ENCODE measurements at regions not wholly inside any gene's neighbourhood (a gene's known extent, or its start where the extent isn't known, plus 50 kb on each side); places are given as distances from the start of the nearest gene placed in this dataset.

DNA sequence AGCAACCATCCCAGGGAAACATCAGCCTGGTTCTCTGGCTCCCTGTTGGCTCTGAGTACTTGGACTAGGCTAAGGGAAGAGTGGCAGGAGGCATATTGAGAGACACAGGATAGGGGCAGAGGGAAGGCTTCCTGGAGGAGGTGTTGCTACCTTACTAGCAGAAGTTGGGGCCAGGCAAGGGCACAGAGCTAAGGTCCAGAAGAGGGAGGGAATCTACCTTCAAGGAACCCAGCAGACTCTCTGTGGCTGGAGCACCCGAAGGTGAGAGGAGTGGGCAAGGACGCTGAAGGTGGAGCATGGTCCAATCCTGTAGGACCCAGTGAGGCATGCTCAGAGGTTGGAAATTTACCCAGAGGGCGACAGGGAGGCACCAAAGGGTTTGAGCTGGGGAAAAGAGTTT is 191.9 kb downstream of the TFAP2C start:
- TF ChIP-seq, protein P1, sequence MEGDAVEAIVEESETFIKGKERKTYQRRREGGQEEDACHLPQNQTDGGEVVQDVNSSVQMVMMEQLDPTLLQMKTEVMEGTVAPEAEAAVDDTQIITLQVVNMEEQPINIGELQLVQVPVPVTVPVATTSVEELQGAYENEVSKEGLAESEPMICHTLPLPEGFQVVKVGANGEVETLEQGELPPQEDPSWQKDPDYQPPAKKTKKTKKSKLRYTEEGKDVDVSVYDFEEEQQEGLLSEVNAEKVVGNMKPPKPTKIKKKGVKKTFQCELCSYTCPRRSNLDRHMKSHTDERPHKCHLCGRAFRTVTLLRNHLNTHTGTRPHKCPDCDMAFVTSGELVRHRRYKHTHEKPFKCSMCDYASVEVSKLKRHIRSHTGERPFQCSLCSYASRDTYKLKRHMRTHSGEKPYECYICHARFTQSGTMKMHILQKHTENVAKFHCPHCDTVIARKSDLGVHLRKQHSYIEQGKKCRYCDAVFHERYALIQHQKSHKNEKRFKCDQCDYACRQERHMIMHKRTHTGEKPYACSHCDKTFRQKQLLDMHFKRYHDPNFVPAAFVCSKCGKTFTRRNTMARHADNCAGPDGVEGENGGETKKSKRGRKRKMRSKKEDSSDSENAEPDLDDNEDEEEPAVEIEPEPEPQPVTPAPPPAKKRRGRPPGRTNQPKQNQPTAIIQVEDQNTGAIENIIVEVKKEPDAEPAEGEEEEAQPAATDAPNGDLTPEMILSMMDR (IDR thresholded peaks at IDR 0.05; ENCODE audit: insufficient read depth, low read length, poor library complexity, severe bottlenecking): no peak
- no peak for DNase-seq (ENCODE audit: extremely low read depth, insufficient read length)
- H3K4me3 ChIP-seq (replicated peaks; ENCODE audit: low read depth, low read length): no peak overlapping the region
- H3K36me3 ChIP-seq (ENCODE audit: control insufficient read depth, insufficient read depth, low read length): no peaks in the 10 kb centered on the region
- H3K27me3 ChIP-seq (replicated peaks; ENCODE audit: control insufficient read depth, insufficient read depth, low read length): no peaks in the 10 kb centered on the region

DNA sequence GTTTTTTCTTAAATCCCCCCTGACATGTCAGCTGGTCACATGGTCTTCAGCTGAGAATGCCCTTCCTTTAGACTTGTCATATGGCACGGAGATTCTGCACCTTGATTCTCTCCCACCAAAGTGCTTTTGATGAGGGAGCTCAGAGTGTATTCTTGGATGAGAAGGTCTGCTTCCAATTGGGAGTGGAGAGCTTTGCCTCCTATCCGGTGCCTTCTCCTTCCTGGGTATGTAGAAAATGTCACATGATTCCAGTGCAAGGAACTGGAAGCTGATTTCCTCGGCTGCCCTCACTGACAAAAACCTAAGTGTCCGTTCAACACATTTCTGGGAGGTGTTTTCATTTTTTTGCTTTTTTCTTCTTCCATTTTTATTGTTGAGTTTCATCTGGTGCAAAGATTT is 197.2 kb downstream of the TFAP2C start:
- Histone ChIP-seq H3K36me3 (ENCODE audit: control insufficient read depth, insufficient read depth, low read length) (no peaks in the 10 kb centered on the region), H3K27me3 (replicated peaks; ENCODE audit: control insufficient read depth, insufficient read depth, low read length) (no peaks in the 10 kb centered on the region), H3K4me3 (replicated peaks; ENCODE audit: low read depth, low read length) (no peak overlapping the region)
- TF ChIP-seq, protein P1 (IDR thresholded peaks at IDR 0.05; ENCODE audit: insufficient read depth, low read length, poor library complexity, severe bottlenecking): no peak
- no peak for DNase-seq (ENCODE audit: extremely low read depth, insufficient read length)

- Histone ChIP-seq H3K36me3 (ENCODE audit: control insufficient read depth, insufficient read depth, low read length) (no peaks in the 10 kb centered on the region), H3K27me3 (replicated peaks; ENCODE audit: control insufficient read depth, insufficient read depth, low read length) (no peaks in the 10 kb centered on the region), H3K4me3 (replicated peaks; ENCODE audit: low read depth, low read length) (no peak overlapping the region)
- TF ChIP-seq, protein P1 (IDR thresholded peaks at IDR 0.05; ENCODE audit: insufficient read depth, low read length, poor library complexity, severe bottlenecking): no peak
- DNase-seq (ENCODE audit: extremely low read depth, insufficient read length): no peak
Measured at GRCh38 chr20:56826705-56827665, 197.9 kb downstream of the TFAP2C start.

- no peaks in the 10 kb centered on the region for H3K36me3 ChIP-seq (ENCODE audit: control insufficient read depth, insufficient read depth, low read length)
- no peaks in the 10 kb centered on the region for H3K27me3 ChIP-seq (replicated peaks; ENCODE audit: control insufficient read depth, insufficient read depth, low read length)
- no peak overlapping the region for H3K4me3 ChIP-seq (replicated peaks; ENCODE audit: low read depth, low read length)
- TF ChIP-seq, protein P1 (IDR thresholded peaks at IDR 0.05; ENCODE audit: insufficient read depth, low read length, poor library complexity, severe bottlenecking): no peak
- DNase-seq (ENCODE audit: extremely low read depth, insufficient read length): no peak
Measured at GRCh38 chr20:56827763-56828162, 198.7 kb downstream of the TFAP2C start.

DNA sequence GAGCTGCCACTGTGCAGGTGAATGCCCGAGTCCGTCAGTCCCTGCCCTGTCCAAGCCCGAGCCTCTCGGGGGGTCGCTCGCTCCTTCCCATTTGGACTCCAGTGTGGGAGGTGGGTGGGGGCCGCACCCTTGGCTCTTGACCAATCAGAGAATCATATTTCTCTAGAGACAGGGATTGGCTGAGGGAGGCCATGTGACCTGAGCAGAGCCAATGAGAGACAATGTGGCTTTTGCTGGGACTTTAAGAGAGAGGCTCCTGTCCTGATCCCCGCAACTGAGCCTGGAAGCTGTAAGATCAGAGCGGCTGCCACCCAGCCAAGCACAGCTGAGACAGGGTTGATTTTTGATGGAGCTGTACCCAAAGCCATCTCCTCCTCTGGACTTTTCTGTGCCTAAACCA is 199.3 kb downstream of the TFAP2C start:
- H3K27me3 ChIP-seq (replicated peaks; ENCODE audit: control insufficient read depth, insufficient read depth, low read length): no peaks in the 10 kb centered on the region

More for the DNA sequence above, 199.3 kb downstream of the TFAP2C start:
- no peak for DNase-seq (ENCODE audit: extremely low read depth, insufficient read length)
- TF ChIP-seq, protein P1 (IDR thresholded peaks at IDR 0.05; ENCODE audit: insufficient read depth, low read length, poor library complexity, severe bottlenecking): no peak
- Histone ChIP-seq H3K36me3 (ENCODE audit: control insufficient read depth, insufficient read depth, low read length) (no peaks in the 10 kb centered on the region), H3K4me3 (replicated peaks; ENCODE audit: low read depth, low read length) (no peak overlapping the region)

Measured in GM06990 (cell line).